Fibroblast of skin of abdomen (primary cell): ENCODE measurements at regions not wholly inside any gene's neighbourhood (a gene's known extent, or its start where the extent isn't known, plus 50 kb on each side); places are given as distances from the start of the nearest gene placed in this dataset.

Experiments
- DNase-seq: peaks from one replicate; pipeline ENCODE4 v3.0.0-alpha.2; 2013

DNA sequence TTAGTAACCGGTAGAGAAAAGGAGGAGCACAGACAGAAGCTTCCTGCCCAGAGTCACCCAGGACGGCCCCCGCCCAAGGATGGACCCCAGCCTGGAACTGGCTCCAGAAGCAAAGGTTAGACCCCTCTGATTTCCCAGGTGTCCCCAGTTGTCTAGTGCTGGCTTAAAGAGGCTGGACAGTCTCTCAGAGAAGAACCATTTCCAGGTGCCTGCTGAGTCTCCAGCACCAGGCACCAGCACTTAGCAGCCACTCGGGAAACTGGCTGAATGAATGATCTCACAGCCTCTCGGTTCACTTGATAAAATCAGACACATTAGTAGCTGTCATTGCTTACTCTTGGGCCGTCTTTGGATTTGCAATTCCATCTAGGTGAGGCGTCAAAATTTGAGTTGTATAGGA lies 139.7 kb upstream of the HES1 start:
- no peak for DNase-seq

GRCh38 chr3:193996641-193997089 lies 139.3 kb upstream of the HES1 start:
- DNase-seq, result peak; percentile 47

DNA sequence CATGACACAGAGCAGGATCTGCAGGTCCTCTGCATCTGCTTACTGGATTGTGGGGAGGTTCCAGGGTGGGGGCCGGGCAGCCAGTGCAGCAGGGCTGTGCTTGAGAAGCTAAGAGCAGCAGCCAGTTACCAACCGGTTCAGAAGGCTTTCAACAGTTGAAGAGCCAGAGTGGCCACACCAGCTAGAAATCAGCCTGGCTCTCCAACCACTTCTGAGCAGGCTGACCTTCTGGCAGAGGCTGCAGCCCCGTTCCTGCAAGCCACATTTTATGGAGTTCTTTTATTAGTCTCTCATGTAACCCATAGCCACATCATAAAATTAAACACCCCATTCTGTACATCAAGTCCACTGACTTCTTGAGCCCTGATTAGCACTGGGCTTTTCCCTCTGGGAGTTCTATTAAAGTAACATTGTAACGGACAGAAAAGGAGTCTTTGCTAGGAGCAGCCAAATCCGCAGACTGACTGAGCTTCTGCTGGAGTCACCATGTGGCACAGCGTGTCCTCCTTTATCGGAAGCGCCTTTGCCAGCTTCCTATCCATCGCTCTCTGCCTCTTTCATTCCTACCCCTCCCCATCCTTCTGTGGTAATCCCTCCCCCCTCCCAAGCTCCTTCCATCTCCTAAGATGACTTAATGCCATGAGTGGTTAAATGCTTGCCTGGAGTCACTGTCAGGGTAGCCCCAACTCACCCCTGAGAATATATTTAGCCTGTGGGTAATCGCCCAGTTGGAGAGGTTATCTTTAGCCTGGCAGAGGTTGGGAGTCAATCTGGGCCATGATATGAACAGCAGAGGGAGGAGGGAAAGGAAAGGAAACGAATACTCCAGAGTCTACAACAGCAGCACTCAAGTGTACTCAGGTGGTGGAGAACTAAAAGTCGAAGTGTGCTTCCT lies 138.5 kb upstream of the HES1 start:
- DNase-seq, result no peak

- DNase-seq, result peak; percentile 27
Observed at GRCh38 chr3:193998123-193998448, 137.9 kb upstream of the HES1 start.

- DNase-seq, result no peak
Observed at GRCh38 chr3:193998628-193999195, 137.2 kb upstream of the HES1 start.

DNA sequence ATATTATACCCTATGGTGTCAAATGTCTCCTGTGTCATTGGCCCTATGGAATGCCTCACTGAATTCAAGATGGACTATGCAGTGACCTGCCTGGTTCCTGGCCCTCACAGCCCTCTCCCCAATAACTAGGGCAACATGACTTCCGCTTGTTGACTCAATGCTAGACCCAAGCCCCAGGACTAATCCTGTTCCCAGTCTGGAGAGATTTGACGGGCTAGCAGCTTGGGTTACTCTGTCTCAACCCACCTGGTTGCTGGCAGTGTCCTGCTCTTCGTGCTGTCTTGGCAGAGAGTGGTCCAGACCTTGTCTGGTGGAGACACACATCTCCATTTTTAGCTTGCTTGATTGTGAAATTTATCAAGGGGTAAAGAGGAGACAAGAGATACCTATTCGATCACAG lies 135.8 kb upstream of the HES1 start:
- DNase-seq, result no peak

DNA sequence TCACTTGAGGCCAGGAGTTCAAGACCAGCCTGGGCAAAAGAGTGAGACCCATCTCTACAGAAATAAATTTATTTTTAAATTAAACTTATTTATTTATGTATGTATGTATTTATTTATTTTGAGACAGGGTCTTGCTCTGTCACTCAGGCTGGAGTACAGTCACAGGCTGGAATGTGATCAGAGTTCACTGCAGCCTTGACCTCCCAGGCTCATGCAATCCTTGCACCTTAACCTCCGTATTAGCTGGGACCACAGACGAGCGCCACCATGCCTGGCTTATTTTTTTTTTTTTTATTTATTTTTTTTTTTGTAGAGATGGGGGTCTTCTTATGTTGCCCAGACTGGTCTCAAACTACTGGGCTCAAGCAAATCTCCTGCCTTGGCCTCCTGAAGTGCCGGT lies 135.2 kb upstream of the HES1 start:
- no peak for DNase-seq

DNA sequence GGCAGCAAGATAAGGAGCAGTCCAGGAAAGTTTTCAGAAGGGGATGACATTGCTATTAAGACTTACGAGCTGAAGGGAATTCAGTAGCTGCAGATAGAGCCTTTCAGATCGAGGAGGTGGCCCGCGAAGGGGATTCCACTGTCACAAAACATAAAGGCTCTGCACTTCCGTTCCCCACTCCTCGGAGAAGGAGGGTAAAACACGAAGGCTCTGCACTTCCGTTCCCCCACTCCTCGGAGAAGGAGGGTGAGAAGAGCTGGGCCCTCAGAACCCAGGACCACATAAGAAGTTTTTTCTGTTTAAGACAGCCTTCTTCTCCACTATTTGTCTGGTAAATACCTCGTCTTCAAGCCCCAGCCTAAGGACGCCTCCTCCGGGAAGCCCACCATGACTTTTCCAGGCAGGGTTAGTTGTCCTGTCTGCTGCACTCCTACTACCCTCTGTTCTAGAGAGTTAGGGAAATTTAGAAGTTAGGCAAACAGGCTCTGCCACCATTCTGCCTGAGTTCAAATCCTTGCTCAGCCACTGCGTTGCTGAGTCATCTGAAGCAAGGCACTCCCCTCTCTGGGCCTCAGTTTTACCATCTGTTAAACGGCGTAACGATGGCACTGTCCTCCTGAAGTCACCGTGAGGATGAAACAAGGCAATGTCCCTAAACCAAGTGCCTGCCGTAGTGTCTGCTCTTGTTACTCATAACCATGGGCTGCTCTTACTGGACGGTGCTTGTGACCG lies 134.1 kb upstream of the HES1 start:
- no peak for DNase-seq

GRCh38 chr3:194003114-194004057 lies 132.6 kb upstream of the HES1 start:
- DNase-seq, result peak; percentile 97

- DNase-seq, result no peak
Observed at GRCh38 chr3:194005930-194006501, 129.9 kb upstream of the HES1 start.

- no peak for DNase-seq
Observed at GRCh38 chr3:194007592-194008337, 128.2 kb upstream of the HES1 start.

GRCh38 chr3:194009019-194009418 lies 126.9 kb upstream of the HES1 start:
- no peak for DNase-seq

DNA sequence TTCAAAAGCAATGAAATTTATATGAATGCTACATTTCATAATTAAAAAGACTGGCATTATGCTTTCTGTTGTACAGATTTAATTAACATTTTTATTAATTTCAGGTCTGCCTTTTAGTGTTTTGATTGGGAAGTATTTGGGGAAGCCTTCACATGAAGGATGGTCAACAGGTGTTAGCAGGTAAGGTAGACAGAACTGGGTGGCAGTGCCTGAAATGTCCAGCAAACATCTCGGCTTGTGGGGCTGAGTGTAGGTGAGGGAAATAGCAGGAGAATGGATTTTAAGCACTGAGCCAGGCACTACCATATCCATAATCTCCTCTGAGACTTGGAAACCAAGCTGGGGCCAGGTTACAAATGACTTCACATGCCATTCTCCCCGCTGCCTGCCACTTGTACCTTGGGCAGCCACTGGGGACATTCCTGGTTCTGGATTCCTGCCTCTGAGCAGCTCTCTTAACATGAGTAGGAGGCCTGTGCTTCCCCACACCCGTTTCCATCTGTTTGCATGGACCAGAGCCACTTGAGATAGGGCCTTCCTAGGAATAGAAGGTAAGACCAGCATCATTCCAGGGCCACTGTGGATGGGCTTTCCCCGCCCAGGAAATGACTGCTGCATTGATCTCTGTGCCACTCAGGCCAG lies 125.9 kb upstream of the HES1 start:
- DNase-seq, result no peak

DNA sequence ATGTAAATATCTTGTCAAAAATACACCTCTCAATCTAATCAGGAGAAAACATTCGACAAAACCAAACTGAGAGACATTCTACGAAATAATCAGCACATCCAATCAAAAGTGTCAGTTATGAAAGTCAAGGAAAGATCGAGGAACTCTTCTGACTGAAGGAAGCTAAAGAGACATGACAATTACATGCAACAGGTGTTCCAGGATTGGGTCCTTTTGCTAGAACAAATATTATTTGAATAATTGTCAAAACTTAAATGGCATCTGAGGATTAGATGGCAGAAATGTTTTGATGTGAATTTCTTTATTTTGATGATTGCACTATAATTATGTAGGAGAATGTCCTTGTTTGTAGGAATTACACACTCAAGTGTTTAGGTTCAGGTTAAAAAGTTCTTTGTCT lies 124.1 kb upstream of the HES1 start:
- no peak for DNase-seq

DNA sequence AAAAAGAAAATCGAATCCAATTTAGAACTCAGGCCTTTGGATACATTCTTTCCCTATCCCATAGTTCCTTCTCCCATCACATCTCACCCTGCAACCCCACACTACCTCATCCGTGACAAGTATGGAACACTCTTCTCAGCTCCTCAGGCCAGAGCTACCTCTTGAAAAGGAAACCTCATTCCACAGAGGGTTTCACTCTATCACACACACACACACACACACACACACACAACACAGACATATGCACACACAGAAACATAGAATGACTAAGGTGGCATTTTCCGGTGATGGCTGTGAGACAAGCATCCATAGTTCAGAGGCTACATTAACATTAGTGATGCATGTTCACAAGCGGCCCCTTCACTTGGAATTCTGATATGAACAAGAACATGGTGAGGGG lies 122.0 kb upstream of the HES1 start:
- DNase-seq, result no peak

GRCh38 chr3:194014756-194015155 lies 121.2 kb upstream of the HES1 start:
- DNase-seq, result no peak

DNA sequence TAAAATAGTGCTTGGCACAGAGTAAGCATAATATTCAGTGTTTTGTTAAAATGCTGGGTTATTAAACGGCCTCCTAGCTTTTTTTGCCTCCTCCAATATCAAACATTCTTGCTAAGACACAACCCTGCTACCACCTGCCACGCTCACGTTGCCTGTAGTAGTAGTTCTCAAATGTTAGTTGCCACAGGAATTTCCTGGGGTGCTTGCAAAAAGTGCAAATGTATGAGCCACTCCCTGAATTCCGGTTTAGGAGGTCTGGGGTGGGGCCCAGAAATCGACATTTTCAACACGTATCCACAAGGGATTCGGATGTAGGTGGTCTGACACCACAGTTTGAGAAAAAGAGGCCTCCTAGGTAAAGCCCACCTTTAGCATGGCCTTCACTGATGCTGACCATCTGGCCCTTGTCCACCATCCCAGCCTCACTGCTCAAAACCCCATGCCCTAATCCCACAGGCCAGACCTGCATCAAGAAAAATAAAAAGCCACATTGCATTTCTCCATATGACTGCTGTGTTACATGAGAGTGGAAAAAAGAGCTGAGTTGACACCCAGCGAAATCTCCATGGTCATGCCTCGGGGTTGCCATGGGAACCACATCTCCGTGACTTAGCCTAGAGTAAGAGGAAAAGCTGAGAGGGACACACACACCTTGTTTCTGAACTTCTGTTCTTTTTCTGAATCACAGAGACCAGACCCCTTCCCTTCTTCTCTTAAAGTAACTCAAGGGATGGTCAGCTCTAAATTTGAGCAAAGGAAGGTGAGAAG lies 116.4 kb upstream of the HES1 start:
- DNase-seq, result no peak

DNA sequence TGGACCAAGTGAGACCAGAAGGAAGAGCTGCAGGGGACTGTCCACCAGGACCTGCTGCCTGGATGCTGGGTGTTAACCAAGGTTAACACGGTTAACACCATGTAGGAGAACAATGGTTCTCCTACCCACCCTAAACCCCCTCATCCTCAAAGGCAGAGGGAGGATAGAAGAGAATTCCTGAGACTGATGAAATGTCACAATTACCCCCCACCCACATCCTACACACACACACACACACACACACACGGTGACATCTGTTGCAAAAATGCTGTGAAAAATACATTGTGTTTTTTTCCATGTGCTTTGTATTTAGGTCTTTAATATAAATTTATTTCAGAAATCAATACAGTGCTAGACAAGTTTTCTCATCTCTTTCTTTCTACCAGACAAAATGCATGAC lies 113.9 kb upstream of the HES1 start:
- no peak for DNase-seq

DNA sequence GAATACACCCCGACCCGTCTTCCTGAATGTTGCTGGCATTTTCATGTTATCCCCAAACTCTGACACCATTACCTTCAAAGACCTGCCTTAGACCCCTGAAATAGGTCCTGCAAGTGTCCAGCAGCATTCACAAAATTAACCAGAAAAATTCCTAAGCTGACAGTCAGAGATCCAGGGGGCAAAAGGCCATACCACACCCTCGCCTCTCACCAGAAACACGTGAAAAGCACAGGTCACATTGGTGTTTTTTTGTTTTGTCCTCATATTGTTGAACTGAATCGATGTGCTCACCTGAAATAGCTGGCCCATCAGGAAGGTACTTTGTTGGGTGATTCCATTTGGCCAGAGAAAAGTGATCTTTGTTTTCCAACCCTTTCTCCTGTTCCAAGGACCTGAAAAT lies 113.1 kb upstream of the HES1 start:
- no peak for DNase-seq
